HL-60 (cell line): ENCODE measurements at regions not wholly inside any gene's neighbourhood (a gene's known extent, or its start where the extent isn't known, plus 50 kb on each side); places are given as distances from the start of the nearest gene placed in this dataset.

Experiments
- DNase-seq, 2 experiments: peaks; one replicate each; pipeline ENCODE4 v3.0.0-alpha.2; 2010 to 2020; ENCODE audit warnings: low read depth in 1 of 2, low spot score in 1 of 2
- H3K27ac ChIP-seq: fragments of 250-450 bp; sonication (Bioruptor Pico); replicated peaks from 2 replicates; pipeline ENCODE4 v1.5.1; 2020; ENCODE audit warnings: mild to moderate bottlenecking, moderate library complexity
- H3K27me3 ChIP-seq: fragments of 250-450 bp; sonication (Bioruptor Pico); 2 replicates; pipeline ENCODE4 v1.5.1; 2021; ENCODE audit warnings: mild to moderate bottlenecking, moderate library complexity; ENCODE audit not compliant: insufficient read depth, poor library complexity, severe bottlenecking
- H3K4me3 ChIP-seq: replicated peaks from 2 replicates; pipeline ENCODE4 v1.5.1; 2011; ENCODE audit warnings: mild to moderate bottlenecking, control low read depth, low read length; ENCODE audit not compliant: insufficient read depth
- CTCF ChIP-seq: IDR thresholded peaks from one replicate; pipeline ENCODE4 v1.5.1; 2011; ENCODE audit warnings: low read length, control low read depth, inconsistent platforms; ENCODE audit not compliant: insufficient read depth
- GABPA ChIP-seq: IDR thresholded peaks from 2 replicates; pipeline ENCODE4 v1.6.1; 2012; ENCODE audit warnings: low read depth
- POLR2AphosphoS5 ChIP-seq: IDR thresholded peaks from 2 replicates; pipeline ENCODE4 v1.6.1; 2012; ENCODE audit warnings: low read depth
- REST ChIP-seq: IDR thresholded peaks from 2 replicates; pipeline ENCODE4 v1.6.1; 2012; ENCODE audit warnings: low read depth; ENCODE audit not compliant: insufficient replicate concordance
- SPI1 ChIP-seq: IDR thresholded peaks from 2 replicates; pipeline ENCODE4 v1.6.1; 2012; ENCODE audit warnings: low read depth, mild to moderate bottlenecking, borderline replicate concordance

- no peak for DNase-seq
- TF ChIP-seq GABPA = no peak
- no peak for TF ChIP-seq REST
- TF ChIP-seq SPI1 = no peak
- TF ChIP-seq POLR2AphosphoS5 = no peak
- TF ChIP-seq CTCF = no peak
- H3K4me3 ChIP-seq = no peak overlapping the region
- H3K27me3 ChIP-seq = no peaks in the 10 kb centered on the region
- no peak overlapping the region for H3K27ac ChIP-seq
Measured at GRCh38 chr3:162287600-162287999, 791.0 kb downstream of the OTOL1 start.

GRCh38 chr3:162292409-162292808 is 795.8 kb downstream of the OTOL1 start:
- Histone ChIP-seq H3K27me3 (no peaks in the 10 kb centered on the region), H3K27ac (no peak overlapping the region), H3K4me3 (no peak overlapping the region)
- no peak for DNase-seq
- TF ChIP-seq POLR2AphosphoS5 (no peak), GABPA (no peak), REST (no peak), CTCF (no peak)

- DNase-seq = no peak
- H3K27ac ChIP-seq = no peak overlapping the region
- TF ChIP-seq REST (no peak), CTCF (no peak), GABPA (no peak), POLR2AphosphoS5 (no peak), SPI1 (no peak)
- H3K27me3 ChIP-seq = no peaks in the 10 kb centered on the region
- no peak overlapping the region for H3K4me3 ChIP-seq
Measured at GRCh38 chr3:162295323-162295983, 798.8 kb downstream of the OTOL1 start.
